ENCODE measurements at regions not wholly inside any gene's neighbourhood (a gene's known extent, or its start where the extent isn't known, plus 50 kb on each side); places are given as distances from the start of the nearest gene placed in this dataset.

DNA sequence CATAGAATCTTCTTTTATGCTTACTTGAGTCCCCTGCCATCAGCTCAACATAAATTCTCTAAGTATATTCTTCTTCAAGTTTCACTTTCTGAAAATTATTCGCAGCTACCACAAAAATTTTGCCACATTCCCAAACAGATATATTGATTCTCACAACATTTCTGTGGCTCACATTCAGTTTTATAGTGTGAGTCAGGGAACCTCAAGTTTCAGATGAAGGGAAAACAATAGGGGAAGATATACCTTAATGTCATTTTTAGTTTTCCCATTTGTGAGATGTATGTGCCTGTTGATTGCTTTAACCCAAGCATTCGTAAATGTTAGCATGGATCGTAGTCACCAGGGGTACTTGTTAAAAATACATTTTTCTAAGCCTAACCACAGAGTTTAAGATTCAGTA, 465.8 kb downstream of the CCER1 start (continued):
- TF ChIP-seq E2F8 (IDR thresholded peaks at IDR 0.05; ENCODE audit: low read depth, partially characterized antibody) (no peak), SUPT20H (IDR thresholded peaks at IDR 0.05; ENCODE audit: borderline replicate concordance, control insufficient read depth, low read depth, low read length) (no peak), POLR2AphosphoS5 (IDR thresholded peaks at IDR 0.05; ENCODE audit: low read length) (no peak), BHLHE40 (IDR thresholded peaks at IDR 0.05; ENCODE audit: borderline replicate concordance in 1 of 2, low read depth in 2 of 2, low read length in 1 of 2) (no peak), NFXL1 (IDR thresholded peaks at IDR 0.05; ENCODE audit: borderline replicate concordance) (no peak), TBL1XR1 (IDR thresholded peaks at IDR 0.05; ENCODE audit: low read depth, low read length) (no peak)
- TF ChIP-seq, protein P1, sequence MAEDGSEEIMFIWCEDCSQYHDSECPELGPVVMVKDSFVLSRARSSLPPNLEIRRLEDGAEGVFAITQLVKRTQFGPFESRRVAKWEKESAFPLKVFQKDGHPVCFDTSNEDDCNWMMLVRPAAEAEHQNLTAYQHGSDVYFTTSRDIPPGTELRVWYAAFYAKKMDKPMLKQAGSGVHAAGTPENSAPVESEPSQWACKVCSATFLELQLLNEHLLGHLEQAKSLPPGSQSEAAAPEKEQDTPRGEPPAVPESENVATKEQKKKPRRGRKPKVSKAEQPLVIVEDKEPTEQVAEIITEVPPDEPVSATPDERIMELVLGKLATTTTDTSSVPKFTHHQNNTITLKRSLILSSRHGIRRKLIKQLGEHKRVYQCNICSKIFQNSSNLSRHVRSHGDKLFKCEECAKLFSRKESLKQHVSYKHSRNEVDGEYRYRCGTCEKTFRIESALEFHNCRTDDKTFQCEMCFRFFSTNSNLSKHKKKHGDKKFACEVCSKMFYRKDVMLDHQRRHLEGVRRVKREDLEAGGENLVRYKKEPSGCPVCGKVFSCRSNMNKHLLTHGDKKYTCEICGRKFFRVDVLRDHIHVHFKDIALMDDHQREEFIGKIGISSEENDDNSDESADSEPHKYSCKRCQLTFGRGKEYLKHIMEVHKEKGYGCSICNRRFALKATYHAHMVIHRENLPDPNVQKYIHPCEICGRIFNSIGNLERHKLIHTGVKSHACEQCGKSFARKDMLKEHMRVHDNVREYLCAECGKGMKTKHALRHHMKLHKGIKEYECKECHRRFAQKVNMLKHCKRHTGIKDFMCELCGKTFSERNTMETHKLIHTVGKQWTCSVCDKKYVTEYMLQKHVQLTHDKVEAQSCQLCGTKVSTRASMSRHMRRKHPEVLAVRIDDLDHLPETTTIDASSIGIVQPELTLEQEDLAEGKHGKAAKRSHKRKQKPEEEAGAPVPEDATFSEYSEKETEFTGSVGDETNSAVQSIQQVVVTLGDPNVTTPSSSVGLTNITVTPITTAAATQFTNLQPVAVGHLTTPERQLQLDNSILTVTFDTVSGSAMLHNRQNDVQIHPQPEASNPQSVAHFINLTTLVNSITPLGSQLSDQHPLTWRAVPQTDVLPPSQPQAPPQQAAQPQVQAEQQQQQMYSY (CRISPR knock-in tag; IDR thresholded peaks at IDR 0.05), result no peak

All from GM12878 (cell line).